ENCODE measurements at regions not wholly inside any gene's neighbourhood (a gene's known extent, or its start where the extent isn't known, plus 50 kb on each side); places are given as distances from the start of the nearest gene placed in this dataset.

DNA sequence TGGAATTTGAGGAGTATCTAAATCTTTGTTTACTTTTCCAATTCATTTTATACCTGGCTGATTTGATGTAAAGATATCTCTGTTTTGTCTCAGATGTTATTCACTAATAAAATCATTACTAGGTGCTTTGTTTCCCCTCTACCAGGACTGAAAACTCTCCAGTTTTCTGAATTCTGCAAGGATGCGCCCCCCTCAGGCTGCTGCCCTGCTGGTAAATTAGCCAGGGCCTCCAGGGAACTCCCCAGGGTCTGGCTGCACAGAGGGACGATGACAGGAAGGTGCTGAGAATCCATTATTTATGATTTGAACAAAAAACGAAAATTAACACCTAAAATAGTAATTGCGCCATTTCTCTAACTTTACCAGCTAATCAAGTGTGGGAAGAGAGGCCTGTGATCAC, 541.2 kb upstream of the POU3F3 start:
- Histone ChIP-seq H3K27me3 (replicated peaks; ENCODE audit: insufficient read depth) (no peaks in the 10 kb centered on the region), H3K36me3 (no peaks in the 10 kb centered on the region), H3K27ac (no peak overlapping the region), H3K4me3 (no peak overlapping the region), H3K9me3 (peaks cover 2% of the 10 kb centered on the region), H3K4me1 (ENCODE audit: control insufficient read depth in 1 of 2, low read depth in 2 of 2) (no peaks in the 10 kb centered on the region)
- ATAC-seq (ENCODE audit: insufficient number of reproducible peaks, low FRiP score, low read depth) (no peak), DNase-seq (ENCODE audit: low spot score) (no peak)
- TF ChIP-seq CTCF (IDR thresholded peaks at IDR 0.05) = no peak

GRCh38 chr2:104318001-104318665, 535.8 kb upstream of the POU3F3 start:
- DNase-seq (ENCODE audit: low spot score) = no peak

DNA sequence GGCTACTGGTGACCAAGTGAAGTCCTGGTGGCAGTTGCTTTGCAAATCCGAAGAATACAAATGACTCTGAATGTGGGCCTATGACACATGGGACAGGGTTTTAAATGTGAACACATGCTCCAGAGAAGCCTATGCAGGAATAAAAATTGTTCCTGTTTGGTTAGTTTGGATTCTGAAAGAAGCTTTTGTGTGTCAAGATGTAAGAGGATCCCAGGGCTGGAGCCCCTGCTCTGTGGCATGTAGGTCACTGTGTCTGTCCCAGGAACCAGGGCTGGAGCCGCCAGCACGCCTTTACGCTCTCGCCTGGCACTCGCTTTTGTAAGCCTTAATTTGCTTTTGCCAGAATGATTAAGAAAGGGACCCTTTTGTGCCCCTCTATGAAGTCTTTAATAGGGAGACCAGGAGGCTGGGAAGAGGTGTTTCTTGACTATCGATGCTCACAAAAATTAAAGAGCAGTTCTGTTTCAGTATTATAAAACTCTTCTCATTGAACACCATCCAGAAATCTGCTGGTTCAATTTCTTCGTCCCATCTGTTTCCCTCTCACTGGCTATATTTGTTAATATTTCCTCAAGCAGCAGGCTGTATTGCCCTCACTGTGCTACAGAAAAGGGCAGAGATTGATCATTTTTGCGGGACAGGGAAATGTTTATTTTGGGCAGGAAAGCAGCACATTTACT, 532.7 kb upstream of the POU3F3 start:
- Histone ChIP-seq H3K27ac (no peak overlapping the region), H3K4me1 (ENCODE audit: control insufficient read depth in 1 of 2, low read depth in 2 of 2) (no peaks in the 10 kb centered on the region), H3K9me3 (no peaks in the 10 kb centered on the region), H3K36me3 (no peaks in the 10 kb centered on the region), H3K4me3 (no peak overlapping the region), H3K27me3 (replicated peaks; ENCODE audit: insufficient read depth) (no peaks in the 10 kb centered on the region)
- DNase-seq (ENCODE audit: low spot score) (no peak), ATAC-seq (ENCODE audit: insufficient number of reproducible peaks, low FRiP score, low read depth) (no peak)
- no peak for TF ChIP-seq CTCF (IDR thresholded peaks at IDR 0.05)

More at GRCh38 chr2:104318001-104318665, 535.8 kb upstream of the POU3F3 start:
- Histone ChIP-seq H3K27ac (no peak overlapping the region), H3K9me3 (no peaks in the 10 kb centered on the region), H3K27me3 (replicated peaks; ENCODE audit: insufficient read depth) (no peaks in the 10 kb centered on the region), H3K4me1 (ENCODE audit: control insufficient read depth in 1 of 2, low read depth in 2 of 2) (no peaks in the 10 kb centered on the region), H3K36me3 (no peaks in the 10 kb centered on the region), H3K4me3 (no peak overlapping the region)
- TF ChIP-seq CTCF (IDR thresholded peaks at IDR 0.05) = no peak
- ATAC-seq (ENCODE audit: insufficient number of reproducible peaks, low FRiP score, low read depth) = no peak

DNA sequence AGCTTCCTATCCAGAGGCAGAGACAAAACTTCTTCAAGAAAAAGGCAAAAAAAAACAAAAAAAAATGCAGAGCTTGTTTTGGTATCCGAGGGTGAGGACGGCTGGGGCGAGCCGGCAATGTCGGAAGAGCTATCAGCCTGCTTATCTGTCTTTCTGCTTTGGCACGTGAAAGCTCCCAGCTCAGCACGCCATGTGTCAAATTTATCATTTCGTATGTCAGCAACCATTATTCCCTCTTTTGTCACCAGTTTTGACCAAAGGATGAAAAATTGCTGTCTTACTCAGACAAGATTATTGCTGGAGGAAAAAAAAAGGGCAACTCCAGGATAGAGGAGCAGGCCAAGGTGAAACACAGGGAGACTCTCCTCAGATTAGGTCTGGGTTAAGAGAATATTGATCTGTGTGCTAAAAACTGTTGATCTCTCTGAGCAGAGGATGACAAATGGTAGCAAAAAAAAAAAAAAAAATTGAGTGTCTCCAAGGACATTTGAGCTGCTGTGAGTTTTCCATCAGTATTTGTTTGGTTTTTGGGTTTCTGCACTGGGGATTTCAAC, 532.0 kb upstream of the POU3F3 start:
- no peaks in the 10 kb centered on the region for H3K4me1 ChIP-seq (ENCODE audit: control insufficient read depth in 1 of 2, low read depth in 2 of 2)
- H3K27me3 ChIP-seq (replicated peaks; ENCODE audit: insufficient read depth) = no peaks in the 10 kb centered on the region
- no peak overlapping the region for H3K27ac ChIP-seq
- DNase-seq (ENCODE audit: low spot score) (no peak), ATAC-seq (ENCODE audit: insufficient number of reproducible peaks, low FRiP score, low read depth) (no peak)
- H3K4me3 ChIP-seq = no peak overlapping the region
- H3K9me3 ChIP-seq = no peaks in the 10 kb centered on the region
- no peak for TF ChIP-seq CTCF (IDR thresholded peaks at IDR 0.05)
- H3K36me3 ChIP-seq = no peaks in the 10 kb centered on the region

GRCh38 chr2:104332731-104333130, 521.2 kb upstream of the POU3F3 start:
- no peaks in the 10 kb centered on the region for H3K27me3 ChIP-seq (replicated peaks; ENCODE audit: insufficient read depth)
- TF ChIP-seq CTCF (IDR thresholded peaks at IDR 0.05) = no peak
- no peak for ATAC-seq (ENCODE audit: insufficient number of reproducible peaks, low FRiP score, low read depth)

More at GRCh38 chr2:104332731-104333130, 521.2 kb upstream of the POU3F3 start:
- no peak overlapping the region for H3K4me3 ChIP-seq
- no peak overlapping the region for H3K27ac ChIP-seq
- no peaks in the 10 kb centered on the region for H3K36me3 ChIP-seq
- no peak for DNase-seq (ENCODE audit: low spot score)
- H3K4me1 ChIP-seq (ENCODE audit: control insufficient read depth in 1 of 2, low read depth in 2 of 2) = no peaks in the 10 kb centered on the region
- no peaks in the 10 kb centered on the region for H3K9me3 ChIP-seq

All from thoracic aorta (tissue), 2 donors.